ENCODE measurements at regions not wholly inside any gene's neighbourhood (a gene's known extent, or its start where the extent isn't known, plus 50 kb on each side); places are given as distances from the start of the nearest gene placed in this dataset.

- TF ChIP-seq EZH2phosphoT487 (IDR thresholded peaks at IDR 0.05; ENCODE audit: low read depth, severe bottlenecking, unreplicated experiment), result no peak
- no peak for TF ChIP-seq CTCF (IDR thresholded peaks at IDR 0.05; ENCODE audit: poor library complexity)
- TF ChIP-seq EZH2 (IDR thresholded peaks at IDR 0.05; ENCODE audit: borderline replicate concordance), result no peak
Observed at GRCh38 chr20:40468759-40469158, 220.3 kb downstream of the MAFB start.
